ENCODE measurements at regions not wholly inside any gene's neighbourhood (a gene's known extent, or its start where the extent isn't known, plus 50 kb on each side); places are given as distances from the start of the nearest gene placed in this dataset.

- no peak overlapping the region for H3K27ac ChIP-seq
- TF ChIP-seq CTCF (IDR thresholded peaks at IDR 0.05) (no peak), POLR2AphosphoS5 (IDR thresholded peaks at IDR 0.05) (no peak), POLR2A (IDR thresholded peaks at IDR 0.05) (no peak)
- no peaks in the 10 kb centered on the region for H3K36me3 ChIP-seq
- no peak overlapping the region for H3K4me3 ChIP-seq
- no peaks in the 10 kb centered on the region for H3K9me3 ChIP-seq
- intact Hi-C loops (cut with DNase I; ENCODE audit: low total_unique reads) = no loop called here
- H3K4me1 ChIP-seq = no peaks in the 10 kb centered on the region
- no peaks in the 10 kb centered on the region for H3K27me3 ChIP-seq
- DNase-seq (ENCODE audit: low spot score in 2 of 2) = no peak
Measured at GRCh38 chr3:5332270-5332956, 144.9 kb downstream of the EDEM1 start.

- Histone ChIP-seq H3K27ac (no peak overlapping the region), H3K27me3 (no peaks in the 10 kb centered on the region), H3K36me3 (no peaks in the 10 kb centered on the region), H3K9me3 (no peaks in the 10 kb centered on the region), H3K4me1 (no peaks in the 10 kb centered on the region), H3K4me3 (no peak overlapping the region)
- intact Hi-C loops (cut with DNase I; ENCODE audit: low total_unique reads) = no loop called here
- DNase-seq (ENCODE audit: low spot score in 2 of 2) = no peak
- TF ChIP-seq POLR2A (IDR thresholded peaks at IDR 0.05) (no peak), CTCF (IDR thresholded peaks at IDR 0.05) (no peak), POLR2AphosphoS5 (IDR thresholded peaks at IDR 0.05) (no peak)
Measured at GRCh38 chr3:5339967-5340535, 152.5 kb downstream of the EDEM1 start.

GRCh38 chr3:5341610-5342009 lies 154.1 kb downstream of the EDEM1 start:
- no peak for TF ChIP-seq CTCF (IDR thresholded peaks at IDR 0.05)
- TF ChIP-seq POLR2A (IDR thresholded peaks at IDR 0.05) = no peak
- TF ChIP-seq POLR2AphosphoS5 (IDR thresholded peaks at IDR 0.05) = no peak
- intact Hi-C loops (cut with DNase I; ENCODE audit: low total_unique reads) = no loop called here

GRCh38 chr3:5343459-5343858 lies 156.0 kb downstream of the EDEM1 start:
- no peaks in the 10 kb centered on the region for H3K4me1 ChIP-seq
- no peaks in the 10 kb centered on the region for H3K9me3 ChIP-seq
- no peaks in the 10 kb centered on the region for H3K27me3 ChIP-seq
- H3K36me3 ChIP-seq = no peaks in the 10 kb centered on the region
- H3K27ac ChIP-seq = no peak overlapping the region
- intact Hi-C loops (cut with DNase I; ENCODE audit: low total_unique reads) = no loop called here
- H3K4me3 ChIP-seq = no peak overlapping the region
- TF ChIP-seq POLR2AphosphoS5 (IDR thresholded peaks at IDR 0.05) (no peak), CTCF (IDR thresholded peaks at IDR 0.05) (no peak), POLR2A (IDR thresholded peaks at IDR 0.05) (no peak)
- DNase-seq (ENCODE audit: low spot score in 2 of 2) = no peak

More at GRCh38 chr3:5341610-5342009, 154.1 kb downstream of the EDEM1 start:
- Histone ChIP-seq H3K27ac (no peak overlapping the region), H3K27me3 (no peaks in the 10 kb centered on the region), H3K4me1 (no peaks in the 10 kb centered on the region), H3K4me3 (no peak overlapping the region), H3K9me3 (no peaks in the 10 kb centered on the region), H3K36me3 (no peaks in the 10 kb centered on the region)
- no peak for DNase-seq (ENCODE audit: low spot score in 2 of 2)

GRCh38 chr3:5344707-5345106 lies 157.2 kb downstream of the EDEM1 start:
- Histone ChIP-seq H3K4me1 (no peaks in the 10 kb centered on the region), H3K27me3 (no peaks in the 10 kb centered on the region), H3K4me3 (no peak overlapping the region), H3K36me3 (no peaks in the 10 kb centered on the region), H3K27ac (no peak overlapping the region), H3K9me3 (no peaks in the 10 kb centered on the region)
- TF ChIP-seq CTCF (IDR thresholded peaks at IDR 0.05) = no peak
- TF ChIP-seq POLR2AphosphoS5 (IDR thresholded peaks at IDR 0.05) = no peak
- TF ChIP-seq POLR2A (IDR thresholded peaks at IDR 0.05) = no peak
- no peak for DNase-seq (ENCODE audit: low spot score in 2 of 2)
- intact Hi-C loops (cut with DNase I; ENCODE audit: low total_unique reads) = no loop called here
